ENCODE measurements at regions not wholly inside any gene's neighbourhood (a gene's known extent, or its start where the extent isn't known, plus 50 kb on each side); places are given as distances from the start of the nearest gene placed in this dataset.

GRCh38 chr2:11932048-11932512 is 185.6 kb downstream of the LPIN1 start:
- intact Hi-C loops (cut with micrococcal nuclease) = no loop called here
- no peak overlapping the region for H3K4me2 ChIP-seq (ENCODE audit: insufficient read depth, low read length)
- ChIA-PET CTCF (no interaction called here), POLR2A (no interaction called here)
- no peak overlapping the region for H2AFZ ChIP-seq (ENCODE audit: low read depth, low read length)
- H3K9me1 ChIP-seq (replicated peaks; ENCODE audit: control insufficient read depth, extremely low read depth, insufficient read depth, low read length) = no peaks in the 10 kb centered on the region
- H3K4me3 ChIP-seq (replicated peaks in 1 of 3; ENCODE audit: insufficient read depth in 1 of 3, low read depth in 1 of 3, low read length in 3 of 3) = no peak overlapping the region
- H3K9ac ChIP-seq (replicated peaks; ENCODE audit: extremely low read depth, insufficient read depth, low read length) = no peak overlapping the region
- H4K20me1 ChIP-seq (replicated peaks; ENCODE audit: control insufficient read depth, extremely low read depth, insufficient read depth, low read length) = no peaks in the 10 kb centered on the region
- no peak for TF ChIP-seq GATA2 (IDR thresholded peaks at IDR 0.05; ENCODE audit: insufficient read depth, insufficient read length, low read depth, low read length)
- TF ChIP-seq EZH2 (IDR thresholded peaks at IDR 0.05; ENCODE audit: borderline replicate concordance, low read depth, low read length, severe bottlenecking) = no peak
- no peak for TF ChIP-seq MAX (IDR thresholded peaks at IDR 0.05; ENCODE audit: insufficient read depth, insufficient read length)
- TF ChIP-seq POLR2AphosphoS5 (IDR thresholded peaks at IDR 0.05; ENCODE audit: insufficient read depth, low read depth, low read length) = no peak
- no peak for TF ChIP-seq POLR2A (IDR thresholded peaks at IDR 0.05; ENCODE audit: low read depth, low read length)
- no peak for TF ChIP-seq FOS (IDR thresholded peaks at IDR 0.05; ENCODE audit: borderline replicate concordance, insufficient read depth, low read length)
- TF ChIP-seq MYC (IDR thresholded peaks at IDR 0.05; ENCODE audit: low read depth, low read length) = no peak
- TF ChIP-seq, protein P1, sequence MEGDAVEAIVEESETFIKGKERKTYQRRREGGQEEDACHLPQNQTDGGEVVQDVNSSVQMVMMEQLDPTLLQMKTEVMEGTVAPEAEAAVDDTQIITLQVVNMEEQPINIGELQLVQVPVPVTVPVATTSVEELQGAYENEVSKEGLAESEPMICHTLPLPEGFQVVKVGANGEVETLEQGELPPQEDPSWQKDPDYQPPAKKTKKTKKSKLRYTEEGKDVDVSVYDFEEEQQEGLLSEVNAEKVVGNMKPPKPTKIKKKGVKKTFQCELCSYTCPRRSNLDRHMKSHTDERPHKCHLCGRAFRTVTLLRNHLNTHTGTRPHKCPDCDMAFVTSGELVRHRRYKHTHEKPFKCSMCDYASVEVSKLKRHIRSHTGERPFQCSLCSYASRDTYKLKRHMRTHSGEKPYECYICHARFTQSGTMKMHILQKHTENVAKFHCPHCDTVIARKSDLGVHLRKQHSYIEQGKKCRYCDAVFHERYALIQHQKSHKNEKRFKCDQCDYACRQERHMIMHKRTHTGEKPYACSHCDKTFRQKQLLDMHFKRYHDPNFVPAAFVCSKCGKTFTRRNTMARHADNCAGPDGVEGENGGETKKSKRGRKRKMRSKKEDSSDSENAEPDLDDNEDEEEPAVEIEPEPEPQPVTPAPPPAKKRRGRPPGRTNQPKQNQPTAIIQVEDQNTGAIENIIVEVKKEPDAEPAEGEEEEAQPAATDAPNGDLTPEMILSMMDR (IDR thresholded peaks at IDR 0.05; ENCODE audit: extremely low read depth in 1 of 2, insufficient read depth in 1 of 2, low read depth in 1 of 2, low read length in 2 of 2) = no peak
- TF ChIP-seq JUN (IDR thresholded peaks at IDR 0.05; ENCODE audit: borderline replicate concordance, insufficient read depth, insufficient read length, low read depth) = no peak
- H3K79me2 ChIP-seq (ENCODE audit: control insufficient read depth, insufficient read depth, low read length) = no peaks in the 10 kb centered on the region
- DNase-seq (ENCODE audit: low read depth, low spot score) (no peak), FAIRE-seq (no peak)
- BruUV-seq (replicated peaks) = no TSS peak
- peaks cover 8% of the 10 kb centered on the region for H3K4me1 ChIP-seq (ENCODE audit: control insufficient read depth, extremely low read depth, insufficient read depth, low read length)
- no peaks in the 10 kb centered on the region for H3K9me3 ChIP-seq (replicated peaks; ENCODE audit: control insufficient read depth, insufficient read depth, low read length)
- dilution Hi-C loops (cut with MboI; ENCODE audit: extremely low pct_ligation_motif_present, low sequenced_read_pairs) = no loop called here
- H3K36me3 ChIP-seq (ENCODE audit: control insufficient read depth in 2 of 2, extremely low read depth in 1 of 2, insufficient read depth in 2 of 2, low read length in 2 of 2) = no peaks in the 10 kb centered on the region
- no peaks in the 10 kb centered on the region for H3K27me3 ChIP-seq (ENCODE audit: control insufficient read depth in 2 of 2, insufficient read depth in 2 of 2, low read length in 2 of 2)
- H3K27ac ChIP-seq (ENCODE audit: insufficient read depth, low read depth, low read length) = no peak overlapping the region

Data from endothelial cell of umbilical vein (primary cell).